Myocyte (in vitro differentiated cells): ENCODE measurements at regions not wholly inside any gene's neighbourhood (a gene's known extent, or its start where the extent isn't known, plus 50 kb on each side); places are given as distances from the start of the nearest gene placed in this dataset.
"Not testable (repeated sequence)": the region's sequence is repeated elsewhere in the genome, so short reads cannot be mapped to it uniquely, and the experiment has no call there.

Source experiments
- DNase-seq: peaks from one replicate; pipeline ENCODE4 v3.0.0-alpha.2; 2012; ENCODE audit warnings: low read depth

DNA sequence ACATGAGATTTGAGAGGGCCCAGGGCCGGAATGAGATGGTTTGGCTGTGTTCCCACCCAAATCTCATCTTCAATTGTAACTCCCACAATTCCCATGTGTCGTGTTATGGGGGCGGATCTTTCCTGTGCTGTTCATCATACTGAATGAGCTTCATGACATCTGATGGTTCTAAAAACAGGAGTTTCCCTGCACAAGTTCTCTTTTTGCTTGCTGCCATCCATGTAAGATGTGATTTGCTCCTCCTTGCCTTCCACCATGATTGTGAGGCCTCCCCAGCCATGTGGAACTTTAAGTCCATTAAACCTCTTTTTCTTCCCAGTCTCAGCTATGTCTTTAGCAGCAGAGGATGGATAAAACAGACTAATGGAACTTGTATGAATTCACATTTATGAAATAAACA, 131.9 kb upstream of the ZC3H15 start:
- not testable (repeated sequence) for DNase-seq

GRCh38 chr2:186365406-186365805, 120.7 kb upstream of the ZC3H15 start:
- DNase-seq, result no peak

DNA sequence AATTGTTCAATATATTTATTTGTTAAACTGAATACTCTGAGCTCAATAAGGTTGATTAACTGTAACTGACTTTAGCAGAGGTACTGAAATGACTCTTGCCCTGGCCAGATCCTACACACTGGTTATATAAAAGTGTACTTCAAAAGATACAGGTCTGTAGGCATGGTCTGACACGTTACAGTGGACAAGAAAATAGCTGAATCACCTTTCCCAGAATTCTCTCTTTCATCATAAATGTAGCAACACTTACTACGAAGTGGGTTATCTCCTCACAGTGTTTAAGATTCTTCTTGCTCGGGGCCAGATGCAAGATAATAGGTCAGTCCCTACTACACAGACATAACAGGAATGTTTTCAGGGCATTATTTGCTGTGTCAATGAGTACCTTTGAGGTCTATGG, 107.0 kb upstream of the ZC3H15 start:
- no peak for DNase-seq

DNA sequence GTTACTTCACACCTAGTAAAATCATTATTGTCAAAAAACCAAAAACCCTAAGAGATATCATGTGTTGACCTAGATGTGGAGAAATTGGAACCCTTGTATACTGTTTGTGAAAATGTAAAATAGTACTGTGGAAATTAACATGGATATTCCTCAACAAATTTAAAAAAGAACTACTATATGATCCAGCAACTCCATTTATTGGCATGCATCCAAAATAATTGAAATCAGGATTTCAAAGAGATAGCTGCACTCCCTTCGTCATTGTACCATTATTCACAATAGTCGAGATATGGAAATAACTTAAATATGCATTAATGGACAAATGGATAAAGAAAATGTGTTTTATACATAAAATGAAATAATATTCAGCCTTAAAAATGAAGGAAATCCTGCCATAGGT, 105.3 kb upstream of the ZC3H15 start:
- DNase-seq, result no peak

DNA sequence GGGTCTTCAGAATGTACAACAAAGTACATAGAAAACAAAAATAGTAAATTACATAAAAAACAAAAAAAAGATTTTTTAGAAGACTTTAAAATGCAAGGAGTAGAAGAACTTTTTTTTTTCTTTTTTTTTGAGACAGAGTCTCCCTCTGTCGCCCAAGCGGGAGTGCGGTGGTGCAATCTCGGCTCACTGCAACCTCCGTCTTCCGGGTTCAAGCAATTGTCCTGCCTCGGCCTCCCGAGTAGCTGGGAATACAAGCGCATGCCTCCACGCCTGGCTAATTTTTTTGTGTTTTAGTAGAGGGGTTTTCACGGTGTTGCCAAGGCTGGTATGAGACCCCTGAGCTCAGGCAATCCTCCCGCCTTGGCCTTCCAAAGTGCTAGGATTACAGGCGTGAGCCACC, 104.5 kb upstream of the ZC3H15 start:
- no peak for DNase-seq

GRCh38 chr2:186382932-186383331, 103.1 kb upstream of the ZC3H15 start:
- DNase-seq, result no peak

DNA sequence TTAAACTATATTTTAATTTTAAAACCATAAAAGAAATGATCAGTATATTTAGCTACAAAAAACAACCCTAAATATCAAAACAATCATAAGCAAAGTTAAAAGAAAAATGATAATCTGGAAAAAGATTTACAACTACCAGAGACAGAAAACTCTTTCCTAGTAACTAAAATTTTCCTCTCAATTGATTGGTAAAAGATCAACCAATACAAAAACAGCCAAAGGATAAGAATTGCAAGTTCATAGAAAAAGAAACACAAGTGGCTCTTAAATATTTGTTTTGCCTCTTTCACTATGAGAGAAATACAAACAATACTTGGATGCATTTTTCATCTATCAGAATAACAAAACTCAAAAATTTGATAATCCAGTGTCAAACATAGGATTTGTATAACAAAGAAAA, 101.8 kb upstream of the ZC3H15 start:
- no peak for DNase-seq

DNA sequence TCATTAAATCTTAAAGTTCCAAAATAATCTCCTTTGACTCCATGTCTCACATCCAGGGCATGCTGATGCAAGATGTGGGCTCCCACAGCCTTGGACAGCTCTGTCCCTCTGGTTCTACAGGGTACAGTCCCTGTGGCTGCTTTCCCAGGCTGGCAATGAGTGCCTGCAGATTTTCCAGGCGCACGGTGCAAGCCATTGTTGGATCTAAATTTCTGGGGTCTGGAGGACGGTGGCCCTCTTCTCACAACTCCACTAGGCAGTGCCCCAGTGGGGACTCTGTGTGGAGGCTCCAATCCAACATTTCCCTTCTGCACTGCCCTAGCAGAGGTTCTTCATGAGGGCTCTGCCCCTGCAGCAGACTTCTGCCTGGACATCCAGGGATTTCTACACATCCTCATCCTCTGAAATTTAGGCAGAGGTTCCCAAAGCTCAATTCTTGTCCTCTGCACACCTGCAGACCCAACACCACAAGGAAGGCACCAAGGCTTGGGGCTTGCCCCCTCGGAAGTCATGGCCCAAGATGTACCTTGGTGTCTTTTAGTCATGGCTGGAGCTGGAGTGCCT, 100.3 kb upstream of the ZC3H15 start:
- not testable (repeated sequence) for DNase-seq

- DNase-seq, result no peak
These were observed 86.9 kb upstream of the ZC3H15 start for GRCh38 chr2:186399082-186399644.

DNA sequence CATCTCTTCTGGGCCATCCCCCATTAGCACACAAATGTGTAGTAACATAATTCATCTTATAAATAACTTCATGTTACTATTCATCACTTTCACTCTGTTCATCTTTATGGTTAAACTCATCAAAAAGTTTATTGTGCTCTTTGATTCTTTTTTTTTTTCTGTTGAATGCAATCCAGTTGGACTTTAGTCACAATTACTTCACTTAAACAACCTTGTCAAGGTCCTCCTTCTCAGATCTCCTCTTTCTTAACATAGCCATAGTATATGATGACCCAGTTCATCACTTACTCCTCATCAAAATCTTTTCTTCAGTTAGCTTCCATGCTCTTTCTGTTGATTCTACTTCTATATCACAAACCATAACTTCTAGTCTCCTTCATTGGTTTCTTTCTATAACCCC, 80.2 kb upstream of the ZC3H15 start:
- DNase-seq, result no peak

DNA sequence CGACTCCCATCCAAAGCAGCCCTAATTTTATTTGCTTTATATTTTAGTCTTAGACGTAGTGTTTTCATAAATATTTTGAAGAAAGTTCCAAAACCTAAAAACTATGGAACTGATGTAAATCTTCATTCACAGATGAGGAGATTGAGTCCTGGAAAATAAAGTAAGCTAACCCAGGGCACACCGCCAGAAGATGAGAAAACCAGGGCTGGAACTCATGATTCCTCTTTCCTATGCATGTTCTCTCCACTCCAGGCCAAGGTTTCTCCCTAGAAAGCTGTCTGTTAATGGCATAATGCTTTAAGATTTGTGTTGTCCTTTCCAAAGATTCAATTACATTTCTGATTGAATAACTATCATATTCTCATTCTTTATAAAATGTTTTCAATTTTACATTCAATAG, 78.4 kb upstream of the ZC3H15 start:
- no peak for DNase-seq

GRCh38 chr2:186410802-186411201, 75.3 kb upstream of the ZC3H15 start:
- DNase-seq, result no peak

- peak; percentile 91 for DNase-seq
These were observed 63.8 kb upstream of the ZC3H15 start for GRCh38 chr2:186422226-186422625.

GRCh38 chr2:186423481-186423880, 62.6 kb upstream of the ZC3H15 start:
- DNase-seq, result no peak

DNA sequence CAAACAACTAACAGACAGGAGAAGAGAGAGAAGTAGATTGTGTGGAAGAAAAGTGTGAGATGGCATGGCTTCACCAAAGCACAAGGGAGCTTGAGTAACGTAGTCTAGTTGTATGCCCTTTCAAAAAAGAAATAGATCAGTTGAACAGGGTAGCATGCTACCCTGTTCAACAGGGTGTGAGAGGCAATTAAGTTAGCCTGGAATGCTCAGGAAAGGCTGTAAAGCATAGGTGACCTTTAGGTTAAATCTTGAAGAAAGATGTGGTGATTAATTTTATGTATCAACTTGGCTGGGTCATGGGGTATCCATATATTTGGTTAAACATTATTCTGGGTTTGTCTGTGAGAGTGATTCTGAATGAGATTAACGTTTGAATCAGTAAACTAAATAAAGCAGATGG, 61.8 kb upstream of the ZC3H15 start:
- DNase-seq, result no peak

GRCh38 chr2:186425576-186425975, 60.5 kb upstream of the ZC3H15 start:
- DNase-seq, result no peak

DNA sequence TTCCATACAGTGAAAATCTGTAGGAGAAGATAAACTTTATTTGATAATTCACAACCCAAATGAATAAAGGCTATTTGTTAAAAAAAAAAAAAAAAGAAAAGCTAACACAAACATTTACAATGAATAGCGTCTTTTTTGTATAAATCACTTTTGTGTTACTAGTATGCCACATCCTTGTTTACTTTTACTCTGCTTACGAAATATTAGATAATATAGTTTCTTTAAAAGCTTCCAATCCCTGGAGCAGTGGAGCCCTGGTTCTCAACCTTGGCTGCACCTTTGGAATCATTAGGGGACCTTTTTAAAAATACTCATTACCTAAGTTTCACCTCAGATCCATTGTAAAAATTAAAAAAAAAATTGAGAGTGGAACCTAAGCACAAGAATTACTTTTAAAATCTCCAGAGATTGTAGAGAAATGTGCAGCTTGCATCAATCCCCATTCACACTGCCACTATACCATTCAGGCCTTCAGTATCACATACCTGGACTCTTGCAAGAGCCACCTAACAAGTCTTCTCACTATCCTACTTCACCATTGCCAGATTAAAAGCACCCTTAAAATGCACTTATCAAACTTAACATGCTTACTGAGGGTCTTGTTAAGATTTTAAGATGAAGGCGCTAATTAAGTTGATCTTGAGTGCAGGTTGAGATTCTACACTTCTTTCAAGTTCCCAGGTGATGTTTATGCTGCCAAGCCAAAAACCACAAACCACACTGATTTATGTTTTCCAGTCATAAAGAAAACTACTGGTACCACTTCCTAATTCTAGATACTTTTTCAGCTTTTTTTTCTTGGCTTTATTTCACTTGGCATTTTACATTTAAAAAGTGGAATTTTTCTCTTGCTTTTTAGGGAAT, 59.7 kb upstream of the ZC3H15 start:
- DNase-seq, result no peak

- not testable (repeated sequence) for DNase-seq
These were observed 59.1 kb upstream of the ZC3H15 start for GRCh38 chr2:186427017-186427350.

DNA sequence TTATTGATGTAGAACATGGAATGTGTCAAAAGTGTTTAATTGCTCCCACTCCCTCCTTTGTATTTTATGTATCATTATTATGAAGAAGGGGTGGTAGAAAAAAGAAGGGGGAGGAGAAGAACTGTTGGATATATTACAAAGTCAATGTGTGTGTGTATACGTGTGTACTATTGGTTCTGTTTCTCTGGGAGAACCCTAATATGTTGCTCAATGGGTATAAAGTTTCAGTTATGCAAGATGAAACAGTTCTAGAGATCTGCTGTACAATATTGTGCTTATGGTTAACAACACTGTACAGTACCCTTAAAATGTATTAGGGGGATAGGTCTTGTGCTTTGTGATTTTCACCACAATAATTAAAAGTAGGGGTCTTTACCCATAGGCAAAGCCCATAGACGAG, 58.1 kb upstream of the ZC3H15 start:
- DNase-seq, result no peak

GRCh38 chr2:186429104-186429503, 57.0 kb upstream of the ZC3H15 start:
- DNase-seq, result no peak

- DNase-seq, result no peak
These were observed 54.8 kb upstream of the ZC3H15 start for GRCh38 chr2:186431306-186431705.

DNA sequence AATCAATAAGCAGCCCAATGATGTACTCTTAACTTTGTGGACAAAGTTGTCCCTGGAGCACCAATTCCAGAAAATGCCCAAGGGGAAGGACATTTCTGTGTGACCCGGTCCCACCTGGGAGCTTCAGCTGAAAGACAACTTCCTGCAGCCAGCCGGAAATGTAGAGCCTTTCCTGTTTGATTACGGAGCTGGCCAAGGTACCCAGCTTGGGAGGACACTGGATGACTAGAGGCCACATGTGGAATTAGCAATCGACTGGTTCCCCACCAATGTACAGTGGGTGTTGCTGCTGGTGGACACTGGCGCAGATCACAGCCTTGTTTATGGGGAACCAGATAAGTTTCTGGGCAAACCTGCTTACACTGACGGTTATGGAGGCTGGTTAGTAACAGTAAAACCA, 53.0 kb upstream of the ZC3H15 start:
- no peak for DNase-seq
